IgD-negative memory B cell (primary cell): ENCODE measurements at regions not wholly inside any gene's neighbourhood (a gene's known extent, or its start where the extent isn't known, plus 50 kb on each side); places are given as distances from the start of the nearest gene placed in this dataset.
"Not testable (repeated sequence)": the region's sequence is repeated elsewhere in the genome, so short reads cannot be mapped to it uniquely, and the experiment has no call there.

Source experiments
- H3K27ac Mint-ChIP-seq, 3 donors: one replicate each; pipeline ENCODE4 v1.8.0; 2020 to 2022; ENCODE audit warnings: mild to moderate bottlenecking in 3 of 3, mixed read lengths in 3 of 3, moderate library complexity in 1 of 3
- H3K27me3 Mint-ChIP-seq: one replicate; pipeline ENCODE4 v1.8.0; 2021; ENCODE audit warnings: mixed read lengths
- H3K36me3 Mint-ChIP-seq: one replicate; pipeline ENCODE4 v1.8.0; 2020; ENCODE audit warnings: mild to moderate bottlenecking, mixed read lengths
- H3K4me1 Mint-ChIP-seq, 3 donors: one replicate each; pipeline ENCODE4 v1.8.0; 2020 to 2022; ENCODE audit warnings: mixed read lengths in 3 of 3, mild to moderate bottlenecking in 1 of 3
- H3K4me3 Mint-ChIP-seq, 4 donors: one replicate each; pipeline ENCODE4 v1.8.0; 2020 to 2022; ENCODE audit warnings: mild to moderate bottlenecking in 4 of 4, mixed read lengths in 4 of 4, moderate library complexity in 3 of 4
- H3K9me3 Mint-ChIP-seq, 3 donors: one replicate each; pipeline ENCODE4 v1.8.0; 2020 to 2021; ENCODE audit warnings: mixed read lengths in 3 of 3, mild to moderate bottlenecking in 1 of 3

DNA sequence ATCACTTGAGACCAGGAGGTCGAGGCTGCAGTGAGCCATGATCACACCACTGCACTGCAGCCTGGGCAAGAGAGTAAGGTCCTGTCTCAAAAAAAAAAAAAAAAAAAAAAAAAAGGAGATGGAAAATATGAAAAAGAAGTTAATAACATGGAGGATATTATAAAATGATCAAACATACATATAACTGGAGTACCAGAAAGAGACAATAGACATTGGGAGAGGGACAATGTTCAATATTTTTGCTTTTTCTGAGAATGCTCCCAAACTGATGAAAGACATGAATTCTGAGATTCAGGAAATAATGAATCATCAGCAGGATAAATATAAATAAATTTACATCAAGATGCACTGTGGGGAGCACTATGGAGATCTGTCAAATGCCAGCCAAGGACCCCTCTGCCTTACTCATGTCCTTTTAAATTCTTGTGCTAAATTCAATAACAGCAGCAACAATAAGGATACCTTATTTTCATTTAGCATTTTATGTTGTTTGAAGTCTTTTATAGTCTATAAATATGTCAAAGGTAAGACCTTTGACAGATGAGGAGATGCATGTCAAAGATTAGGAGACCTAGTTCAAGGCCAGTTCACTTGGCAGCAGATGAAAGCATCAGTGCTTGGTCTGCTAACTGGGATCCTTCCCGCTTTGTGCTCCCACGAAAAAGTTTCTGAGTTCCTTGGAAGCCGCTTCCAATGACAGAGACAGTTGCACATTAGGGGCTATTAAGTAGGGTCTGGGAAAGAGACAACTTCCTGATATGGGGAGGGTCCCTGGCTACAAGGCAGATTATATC lies 97.7 kb downstream of the TLR5 start:
- H3K9me3 Mint-ChIP-seq = peaks cover 2 to 11% (median 11%) of the 10 kb centered on the region in 3 donors
- H3K4me1 Mint-ChIP-seq = no peaks in the 10 kb centered on the region
- H3K4me3 Mint-ChIP-seq = no peak overlapping the region
- no peaks in the 10 kb centered on the region for H3K36me3 Mint-ChIP-seq
- H3K27ac Mint-ChIP-seq = no peak overlapping the region
- peaks cover 5% of the 10 kb centered on the region for H3K27me3 Mint-ChIP-seq

DNA sequence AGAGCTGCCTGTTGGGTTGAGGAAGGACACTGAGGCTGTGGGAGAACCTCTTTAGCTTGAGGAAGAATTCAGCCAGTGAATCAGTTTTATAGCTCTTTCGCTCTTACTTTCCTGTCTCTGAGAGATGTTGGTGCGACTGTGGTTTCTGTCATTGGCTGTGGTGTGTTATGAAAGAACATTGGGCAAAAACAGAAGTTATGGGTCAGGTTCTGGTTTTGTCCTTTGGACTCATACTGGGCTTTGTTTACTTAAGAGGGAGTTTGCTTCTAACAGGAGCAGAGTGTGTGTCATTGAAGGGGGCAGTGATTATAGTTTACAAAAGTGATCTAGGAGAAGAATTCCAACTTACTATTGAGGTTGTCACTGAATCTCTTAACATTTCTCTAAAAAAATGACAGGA lies 97.0 kb downstream of the TLR5 start:
- no peak overlapping the region for H3K4me3 Mint-ChIP-seq
- peaks cover 4% of the 10 kb centered on the region for H3K27me3 Mint-ChIP-seq
- H3K27ac Mint-ChIP-seq = no peak overlapping the region
- no peaks in the 10 kb centered on the region for H3K4me1 Mint-ChIP-seq
- no peaks in the 10 kb centered on the region for H3K36me3 Mint-ChIP-seq
- H3K9me3 Mint-ChIP-seq = peaks cover 2 to 11% (median 11%) of the 10 kb centered on the region in 3 donors

DNA sequence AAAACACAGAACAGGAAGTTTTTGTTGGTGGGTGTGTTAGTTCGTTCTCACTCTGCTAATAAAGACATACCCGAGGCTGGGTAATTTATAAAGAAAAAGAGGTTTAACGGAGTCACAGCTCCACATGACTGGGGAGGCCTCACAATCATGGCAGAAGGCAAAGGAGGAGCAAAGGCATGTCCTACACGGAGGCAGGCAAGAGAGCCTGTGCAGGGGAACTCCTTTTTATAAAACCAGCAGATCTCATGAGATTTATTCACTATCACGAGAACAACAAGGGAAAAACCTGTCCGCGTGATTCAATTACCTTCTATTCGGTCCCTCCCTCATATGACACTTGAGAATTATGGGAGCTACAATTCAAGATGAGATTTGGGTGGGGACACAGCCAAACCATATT lies 96.6 kb downstream of the TLR5 start:
- H3K27me3 Mint-ChIP-seq, H3K4me1 Mint-ChIP-seq, H3K36me3 Mint-ChIP-seq, H3K27ac Mint-ChIP-seq, H3K4me3 Mint-ChIP-seq: not testable (repeated sequence)
- H3K9me3 Mint-ChIP-seq = peaks cover 2 to 11% (median 11%) of the 10 kb centered on the region in 3 donors

DNA sequence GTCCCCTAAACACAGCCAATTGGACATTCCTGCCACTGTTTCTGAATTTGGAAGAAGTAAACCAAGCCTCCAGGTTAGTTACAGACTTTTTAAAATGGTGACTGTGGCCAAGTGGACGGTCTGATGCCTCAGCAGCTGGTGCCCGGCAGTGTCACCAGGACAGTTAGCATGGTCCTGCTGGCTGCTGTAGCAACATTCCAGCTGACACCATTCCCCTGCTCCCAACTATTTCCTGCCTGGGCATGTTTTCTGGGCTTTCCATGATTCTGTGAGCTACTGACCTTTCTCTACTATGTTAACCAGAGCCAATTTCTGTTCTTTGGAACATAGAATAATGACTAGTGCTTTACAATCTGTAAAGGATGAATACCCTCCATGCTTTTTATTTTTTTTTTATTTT lies 95.0 kb downstream of the TLR5 start:
- no peaks in the 10 kb centered on the region for H3K36me3 Mint-ChIP-seq
- H3K4me1 Mint-ChIP-seq = no peaks in the 10 kb centered on the region
- no peak overlapping the region for H3K27ac Mint-ChIP-seq
- peaks cover 4% of the 10 kb centered on the region for H3K27me3 Mint-ChIP-seq
- H3K9me3 Mint-ChIP-seq = peaks cover 2 to 11% (median 10%) of the 10 kb centered on the region in 3 donors
- H3K4me3 Mint-ChIP-seq = no peak overlapping the region

DNA sequence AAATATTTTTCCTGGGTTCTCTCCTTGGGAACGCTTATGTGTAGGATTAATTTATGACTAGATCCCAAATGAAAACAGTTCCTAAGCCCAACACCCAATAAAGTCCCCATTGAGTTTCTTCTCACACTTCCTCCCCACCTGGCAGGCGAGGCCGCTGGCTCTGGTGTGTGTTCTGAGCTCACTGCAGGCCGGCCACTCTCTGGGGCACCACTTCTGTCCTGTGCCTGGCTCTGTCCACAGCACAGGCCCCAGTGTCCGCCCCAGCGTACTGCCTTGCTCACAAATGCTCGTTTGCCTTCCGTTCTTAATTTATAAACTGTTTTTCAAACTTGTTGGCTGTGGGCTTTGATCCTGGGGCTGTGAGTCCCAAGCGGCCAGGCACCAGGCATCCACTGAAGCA lies 90.6 kb downstream of the TLR5 start:
- H3K9me3 Mint-ChIP-seq = no peaks in the 10 kb centered on the region
- H3K27me3 Mint-ChIP-seq = peaks cover 2% of the 10 kb centered on the region
- no peak overlapping the region for H3K4me3 Mint-ChIP-seq
- H3K27ac Mint-ChIP-seq = no peak overlapping the region
- no peaks in the 10 kb centered on the region for H3K4me1 Mint-ChIP-seq
- H3K36me3 Mint-ChIP-seq = no peaks in the 10 kb centered on the region

DNA sequence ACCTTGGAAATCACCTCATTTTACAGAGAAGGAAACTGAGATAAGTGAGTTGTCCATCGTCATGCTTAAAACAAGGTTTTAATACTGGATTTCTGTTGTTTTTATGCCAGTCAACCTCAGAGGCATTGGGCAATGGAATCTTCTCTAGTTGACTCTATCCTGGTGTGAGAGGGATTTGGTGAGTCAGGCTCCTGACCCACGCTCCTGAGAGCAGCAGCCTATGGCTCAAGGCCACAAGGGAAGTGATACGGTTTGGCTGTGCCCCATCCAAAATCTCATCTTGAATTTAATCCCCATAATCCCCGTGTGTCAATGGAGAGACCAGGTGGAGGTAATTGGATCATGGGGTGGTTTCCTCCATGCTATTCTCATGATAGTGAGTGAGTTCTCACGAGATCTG lies 90.1 kb downstream of the TLR5 start:
- Mint-ChIP-seq H3K27ac (no peak overlapping the region), H3K27me3 (peaks cover 2% of the 10 kb centered on the region), H3K9me3 (no peaks in the 10 kb centered on the region), H3K4me3 (no peak overlapping the region), H3K4me1 (no peaks in the 10 kb centered on the region), H3K36me3 (no peaks in the 10 kb centered on the region)

DNA sequence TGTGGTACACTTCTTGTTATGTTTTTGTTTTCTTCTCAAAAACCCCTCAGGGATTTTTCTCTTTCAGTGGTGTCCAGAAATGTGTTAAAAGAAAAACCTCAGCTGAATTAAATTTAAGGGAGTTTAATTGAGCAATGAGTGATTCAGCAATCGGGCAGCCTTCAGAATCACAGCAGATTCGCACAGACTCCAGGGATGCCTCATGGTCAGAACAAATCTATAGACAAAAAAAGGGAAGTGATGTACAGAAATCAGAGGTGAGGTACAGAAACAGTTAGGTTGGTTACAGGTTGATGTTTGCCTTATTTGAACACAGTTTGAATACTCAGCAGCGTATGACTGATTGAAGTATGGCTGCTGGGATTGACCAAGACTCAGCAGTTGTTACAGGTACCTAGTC lies 86.2 kb downstream of the TLR5 start:
- peak overlapping the region in 1 of 3 donors; percentile 43 for H3K27ac Mint-ChIP-seq
- no peaks in the 10 kb centered on the region for H3K9me3 Mint-ChIP-seq
- H3K36me3 Mint-ChIP-seq = peaks cover 4% of the 10 kb centered on the region
- peaks cover 0 to 2% (median 2%) of the 10 kb centered on the region in 3 donors for H3K4me1 Mint-ChIP-seq
- no peak overlapping the region for H3K4me3 Mint-ChIP-seq
- H3K27me3 Mint-ChIP-seq = no peaks in the 10 kb centered on the region

DNA sequence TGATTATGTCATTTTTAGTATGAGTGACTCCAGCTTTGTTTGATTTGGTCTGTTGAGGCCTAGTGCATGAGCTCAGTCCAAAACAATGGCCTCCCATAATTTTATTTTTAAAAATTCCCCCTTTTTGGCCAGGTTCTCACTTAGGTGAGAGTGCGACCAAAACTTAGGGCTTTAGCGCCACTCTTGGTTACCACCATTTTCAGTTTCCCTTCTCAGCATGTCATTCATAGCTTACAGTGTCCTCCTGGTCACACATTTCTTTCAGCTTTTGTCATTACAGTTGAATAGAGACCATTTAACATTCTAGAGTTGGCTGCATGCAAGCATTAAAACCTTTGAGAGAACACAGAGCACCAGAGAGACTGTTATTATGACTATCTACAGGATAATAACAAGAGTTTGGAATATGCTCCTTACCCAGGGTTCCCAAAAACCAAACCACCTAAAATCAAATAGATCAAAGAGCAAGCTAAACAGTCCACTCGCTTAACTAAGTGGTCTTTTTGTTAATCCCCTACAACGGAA lies 85.4 kb downstream of the TLR5 start:
- Mint-ChIP-seq H3K9me3 (no peaks in the 10 kb centered on the region), H3K27ac (no peak overlapping the region), H3K27me3 (no peaks in the 10 kb centered on the region), H3K4me3 (no peak overlapping the region), H3K36me3 (peaks cover 4% of the 10 kb centered on the region), H3K4me1 (peaks cover 0 to 2% (median 2%) of the 10 kb centered on the region in 3 donors)
